ENCODE measurements at regions not wholly inside any gene's neighbourhood (a gene's known extent, or its start where the extent isn't known, plus 50 kb on each side); places are given as distances from the start of the nearest gene placed in this dataset.
"Not testable (repeated sequence)": the region's sequence is repeated elsewhere in the genome, so short reads cannot be mapped to it uniquely, and the experiment has no call there.

DNA sequence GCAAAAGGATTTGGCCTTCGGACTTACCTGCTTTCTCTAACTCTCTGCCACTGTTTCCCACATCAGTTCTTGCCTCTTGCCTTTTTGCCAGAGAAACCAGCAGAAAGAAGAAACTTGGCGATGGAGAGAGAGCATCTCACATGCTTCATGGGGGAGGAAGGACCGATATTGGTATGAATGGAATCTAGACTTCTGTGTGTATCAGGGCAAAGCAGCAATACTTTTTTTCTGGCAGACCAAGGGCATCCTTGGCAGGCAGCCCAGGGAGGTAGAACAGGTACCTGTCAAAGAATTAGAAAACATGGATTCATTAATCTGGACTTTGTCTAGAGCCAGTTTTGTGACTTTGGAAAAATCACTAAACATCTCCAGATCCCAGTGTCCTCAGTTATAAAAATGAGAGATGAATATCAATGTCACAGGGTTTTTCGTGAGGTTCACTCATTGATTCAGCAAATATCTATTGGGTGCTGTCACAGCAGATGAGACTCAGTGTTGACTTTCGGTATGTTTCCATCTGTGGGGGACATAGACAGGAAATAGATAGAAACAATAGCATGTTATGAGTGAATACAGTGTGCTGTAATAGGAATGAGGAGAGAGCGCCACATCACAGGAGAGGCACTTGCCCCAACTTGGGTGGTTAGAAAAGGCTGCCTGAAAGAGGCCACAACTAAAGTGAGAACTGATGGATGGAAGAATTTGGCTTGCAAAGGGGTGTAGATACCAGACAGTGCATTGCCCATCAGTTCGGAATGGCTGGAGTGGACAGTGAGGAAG, 114.1 kb downstream of the CD83 start:
- DNase-seq (ENCODE audit: low read depth) = no peak
- TF ChIP-seq, protein P1, sequence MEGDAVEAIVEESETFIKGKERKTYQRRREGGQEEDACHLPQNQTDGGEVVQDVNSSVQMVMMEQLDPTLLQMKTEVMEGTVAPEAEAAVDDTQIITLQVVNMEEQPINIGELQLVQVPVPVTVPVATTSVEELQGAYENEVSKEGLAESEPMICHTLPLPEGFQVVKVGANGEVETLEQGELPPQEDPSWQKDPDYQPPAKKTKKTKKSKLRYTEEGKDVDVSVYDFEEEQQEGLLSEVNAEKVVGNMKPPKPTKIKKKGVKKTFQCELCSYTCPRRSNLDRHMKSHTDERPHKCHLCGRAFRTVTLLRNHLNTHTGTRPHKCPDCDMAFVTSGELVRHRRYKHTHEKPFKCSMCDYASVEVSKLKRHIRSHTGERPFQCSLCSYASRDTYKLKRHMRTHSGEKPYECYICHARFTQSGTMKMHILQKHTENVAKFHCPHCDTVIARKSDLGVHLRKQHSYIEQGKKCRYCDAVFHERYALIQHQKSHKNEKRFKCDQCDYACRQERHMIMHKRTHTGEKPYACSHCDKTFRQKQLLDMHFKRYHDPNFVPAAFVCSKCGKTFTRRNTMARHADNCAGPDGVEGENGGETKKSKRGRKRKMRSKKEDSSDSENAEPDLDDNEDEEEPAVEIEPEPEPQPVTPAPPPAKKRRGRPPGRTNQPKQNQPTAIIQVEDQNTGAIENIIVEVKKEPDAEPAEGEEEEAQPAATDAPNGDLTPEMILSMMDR (conservative IDR thresholded peaks at IDR 0.05; ENCODE audit: control insufficient read depth, insufficient read depth, low read depth, low read length) = no peak
- H3K4me3 ChIP-seq (ENCODE audit: control insufficient read depth, low read depth, low read length) = no peak overlapping the region

DNA sequence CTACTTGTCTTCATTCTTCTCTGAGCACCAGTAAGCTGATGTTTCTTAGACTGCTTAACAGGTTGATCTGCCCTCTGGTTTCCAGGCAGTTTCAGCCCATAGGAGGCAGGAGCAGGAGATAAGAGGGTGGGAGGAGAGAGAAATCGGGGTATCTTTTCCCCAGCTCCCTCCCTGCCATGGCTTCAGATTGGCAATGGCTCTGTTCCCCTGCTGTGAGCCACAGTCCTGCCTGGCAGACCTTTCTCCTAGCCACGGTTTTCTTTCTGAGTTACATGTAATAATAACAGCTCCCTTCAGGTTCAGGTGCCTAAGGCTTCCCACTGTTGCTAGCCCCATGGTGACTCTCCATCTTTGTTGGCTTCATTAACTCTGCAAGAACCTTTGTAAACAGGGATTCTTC, 115.3 kb downstream of the CD83 start:
- no peak for DNase-seq (ENCODE audit: low read depth)
- TF ChIP-seq, protein P1 (conservative IDR thresholded peaks at IDR 0.05; ENCODE audit: control insufficient read depth, insufficient read depth, low read depth, low read length) = no peak
- H3K4me3 ChIP-seq (ENCODE audit: control insufficient read depth, low read depth, low read length) = no peak overlapping the region

DNA sequence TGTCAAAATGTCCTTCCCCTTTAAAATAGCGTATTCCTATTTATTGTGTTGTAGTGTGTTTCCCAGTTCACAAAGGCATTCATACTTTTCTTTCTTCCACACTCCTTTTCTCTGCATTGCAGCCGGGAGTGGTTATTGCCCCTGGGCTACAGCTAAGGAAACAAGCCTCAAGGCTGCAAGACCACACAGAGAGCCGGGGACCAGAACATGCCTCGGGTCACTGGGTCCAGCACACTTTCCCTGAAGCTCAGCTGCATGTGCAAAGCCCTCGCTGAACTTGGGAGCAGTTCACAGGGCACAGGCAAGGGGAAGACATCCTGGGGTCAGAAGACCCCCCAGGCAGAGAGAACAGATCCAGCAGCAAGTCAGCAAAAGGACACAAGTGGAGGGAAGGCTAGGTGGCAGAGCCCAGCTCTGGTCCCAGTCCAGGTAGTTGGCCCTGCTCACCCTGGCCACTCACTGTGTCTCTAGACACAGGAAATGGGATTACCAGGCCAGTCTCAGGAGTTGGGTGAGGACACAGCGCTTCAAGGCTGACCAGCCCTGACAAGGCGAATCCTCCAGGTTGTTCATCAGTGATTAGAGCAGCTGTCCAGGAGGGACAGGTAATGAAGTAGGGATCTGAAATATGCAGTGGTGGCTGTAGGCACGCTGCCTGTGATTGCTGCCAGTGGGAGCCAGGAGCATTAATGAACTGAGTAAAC, 118.2 kb downstream of the CD83 start:
- H3K4me3 ChIP-seq (ENCODE audit: control insufficient read depth, low read depth, low read length) = no peak overlapping the region
- TF ChIP-seq, protein P1 (conservative IDR thresholded peaks at IDR 0.05; ENCODE audit: control insufficient read depth, insufficient read depth, low read depth, low read length) = no peak
- DNase-seq (ENCODE audit: low read depth) = no peak

DNA sequence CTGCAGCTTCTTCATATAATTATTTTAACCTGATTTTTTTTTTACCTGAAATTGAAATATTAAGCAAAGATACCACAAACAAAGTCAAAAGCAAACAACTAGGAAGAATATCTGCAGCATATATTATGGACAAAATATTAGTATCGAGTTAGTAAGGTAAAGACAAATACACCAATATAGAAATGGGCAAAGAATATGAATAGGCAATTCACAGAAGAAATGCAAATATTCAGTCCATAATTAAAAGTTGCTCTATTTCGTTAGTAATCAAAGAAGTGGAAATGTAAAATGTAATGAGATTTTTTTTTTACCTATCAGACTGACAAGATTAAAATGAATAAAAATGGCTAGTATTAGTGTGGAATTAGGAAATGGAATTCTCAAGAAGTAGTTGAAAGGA, 121.5 kb downstream of the CD83 start:
- DNase-seq (ENCODE audit: low read depth) = no peak
- TF ChIP-seq, protein P1 (conservative IDR thresholded peaks at IDR 0.05; ENCODE audit: control insufficient read depth, insufficient read depth, low read depth, low read length) = no peak

DNA sequence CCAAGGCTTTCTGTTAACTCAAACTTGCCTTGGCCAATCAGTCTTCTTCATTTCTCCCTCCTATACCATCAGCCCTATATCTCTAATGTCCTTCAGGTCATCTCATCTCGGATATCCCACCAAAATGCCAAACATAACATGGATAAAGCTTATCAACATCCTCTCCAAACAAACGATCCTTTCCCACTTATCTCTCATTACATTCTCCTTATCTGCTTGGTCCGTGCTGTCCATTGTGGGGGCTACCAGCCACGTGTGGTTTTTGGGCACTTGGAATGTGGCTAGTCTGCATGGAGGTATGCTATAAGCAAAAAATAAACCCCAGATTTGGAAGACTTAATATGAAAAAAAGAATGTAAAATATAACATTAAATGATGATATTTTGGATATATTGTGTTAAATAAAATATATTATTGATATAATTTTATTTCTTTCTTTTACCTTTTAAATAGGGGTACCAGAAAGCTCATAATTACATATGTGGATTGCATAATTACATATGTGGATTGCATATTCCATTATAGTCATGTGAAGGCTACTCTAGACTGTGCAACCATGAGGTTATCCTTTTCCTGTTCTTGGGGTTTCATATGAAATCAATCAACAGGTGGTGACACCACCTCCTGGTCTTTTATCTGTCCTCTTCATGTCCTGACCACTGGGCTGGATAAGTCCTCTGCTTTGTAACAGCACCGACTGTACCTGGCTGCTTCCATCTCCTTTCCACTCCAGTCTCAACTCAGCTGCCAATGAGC, 123.0 kb downstream of the CD83 start:
- TF ChIP-seq, protein P1 (conservative IDR thresholded peaks at IDR 0.05; ENCODE audit: control insufficient read depth, insufficient read depth, low read depth, low read length) = no peak
- H3K4me3 ChIP-seq (ENCODE audit: control insufficient read depth, low read depth, low read length) = no peak overlapping the region
- no peak for DNase-seq (ENCODE audit: low read depth)

More for the DNA sequence above, 121.5 kb downstream of the CD83 start:
- H3K4me3 ChIP-seq (ENCODE audit: control insufficient read depth, low read depth, low read length) = no peak overlapping the region

DNA sequence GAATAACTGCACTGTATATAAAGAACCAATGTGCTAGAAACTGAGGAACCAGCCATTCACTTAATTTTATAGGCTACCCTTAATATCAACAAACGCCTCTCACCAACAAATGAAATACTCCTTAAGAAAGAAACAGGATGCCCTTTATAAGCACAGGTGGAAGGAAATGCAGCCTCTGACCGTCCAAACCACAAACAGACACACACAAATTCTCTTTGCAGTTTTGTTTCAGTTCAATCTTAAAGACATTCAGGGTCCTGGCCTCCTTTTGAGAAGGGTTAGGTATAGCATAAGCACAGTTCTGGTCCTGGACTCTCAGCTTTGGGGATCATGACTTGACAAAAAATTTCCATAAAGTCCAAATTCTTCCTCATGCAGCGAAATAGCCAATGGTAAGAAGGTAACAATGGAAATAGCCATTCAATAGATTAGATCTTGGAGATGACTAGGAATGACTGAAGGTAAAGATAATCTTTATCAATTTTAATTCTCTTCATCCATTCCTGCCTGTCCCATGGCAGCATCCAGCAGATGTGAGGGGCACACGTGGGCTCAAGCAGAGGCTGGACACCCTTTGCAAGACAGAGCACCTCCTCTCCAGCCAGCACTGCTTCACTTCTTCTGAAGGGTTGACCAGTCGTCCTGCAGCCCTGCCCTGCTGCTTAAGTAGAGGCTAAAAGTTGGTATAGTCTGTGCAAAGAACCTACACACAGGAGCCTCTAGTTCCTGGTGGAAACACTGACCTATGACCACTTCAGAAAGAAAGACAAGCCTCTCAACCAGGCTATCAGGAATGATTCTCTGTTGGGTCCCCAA, 123.9 kb downstream of the CD83 start:
- TF ChIP-seq, protein P1 (conservative IDR thresholded peaks at IDR 0.05; ENCODE audit: control insufficient read depth, insufficient read depth, low read depth, low read length) = no peak
- no peak for DNase-seq (ENCODE audit: low read depth)
- no peak overlapping the region for H3K4me3 ChIP-seq (ENCODE audit: control insufficient read depth, low read depth, low read length)

DNA sequence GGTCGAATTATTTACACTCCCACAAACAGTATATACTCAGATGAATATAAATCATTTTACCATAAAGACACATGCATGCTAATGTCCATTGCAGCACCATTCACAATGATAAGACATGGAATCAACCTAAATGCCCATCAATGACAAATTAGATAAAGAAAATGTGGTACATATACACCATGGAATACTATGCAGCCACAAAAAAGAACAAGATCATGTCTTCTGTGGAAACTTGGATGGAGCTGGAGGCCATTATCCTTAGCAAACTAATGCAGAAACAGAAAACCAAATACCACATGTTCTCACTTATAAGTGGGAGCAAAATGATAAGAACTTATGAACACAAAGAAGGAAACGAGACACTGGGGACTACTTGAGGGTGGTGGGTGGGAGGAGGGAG, 125.3 kb downstream of the CD83 start:
- not testable (repeated sequence) for DNase-seq (ENCODE audit: low read depth)

More for the DNA sequence above, 125.3 kb downstream of the CD83 start:
- not testable (repeated sequence) for H3K4me3 ChIP-seq (ENCODE audit: control insufficient read depth, low read depth, low read length)

All from fibroblast of mammary gland (primary cell).